Head of caudate nucleus (tissue), 42 donors: ENCODE measurements at regions not wholly inside any gene's neighbourhood (a gene's known extent, or its start where the extent isn't known, plus 50 kb on each side); places are given as distances from the start of the nearest gene placed in this dataset.
"Not testable (repeated sequence)": the region's sequence is repeated elsewhere in the genome, so short reads cannot be mapped to it uniquely, and the experiment has no call there.

Experiments used
- DNase-seq, 42 donors: peaks; one replicate each; pipeline versions ENCODE4 v3.0.0 to v3.0.0-alpha.2; 2020 to 2021; ENCODE audit warnings: mixed read lengths in 7 of 42
- intact Hi-C: fragments of 100-400 bp; cut with DNase I; formaldehyde crosslinking; loops from one replicate; pipeline ENCODE4 v1.15.0; 2022

DNA sequence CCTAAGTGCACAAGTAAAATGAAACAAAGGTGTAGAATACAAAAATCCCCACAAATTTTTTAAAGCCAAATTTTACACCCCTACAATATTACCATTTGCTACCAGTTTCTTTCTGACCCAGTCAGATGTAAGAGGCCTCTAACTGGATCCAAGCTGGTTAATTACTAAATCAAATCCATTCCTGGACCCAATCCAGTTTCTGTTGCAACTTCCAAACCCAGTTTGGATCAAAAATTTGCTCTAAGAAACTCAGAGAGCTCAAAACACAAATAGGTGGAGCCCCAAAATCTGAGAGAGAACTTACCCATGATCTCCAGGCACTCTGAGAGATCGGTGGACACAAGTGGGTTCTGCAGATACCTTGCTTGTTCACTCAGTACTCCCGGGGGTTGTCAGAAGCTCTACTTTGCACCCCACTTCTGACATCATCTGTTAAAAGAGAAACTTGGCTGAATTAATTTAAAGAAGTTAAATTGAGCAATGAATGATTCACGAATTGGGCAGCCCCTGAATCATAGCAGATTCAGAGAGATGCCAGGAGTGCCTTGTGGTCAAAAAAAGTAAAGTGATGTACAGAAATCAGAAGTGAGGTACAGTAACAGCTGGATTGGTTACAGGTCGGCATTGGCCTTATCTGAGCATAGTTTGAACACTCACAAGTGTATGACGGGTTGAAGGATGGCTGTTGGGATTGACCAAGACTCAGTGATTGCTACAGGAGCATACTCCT lies 448.0 kb downstream of the KCNT2 start:
- intact Hi-C loops = no loop called here
- DNase-seq = no peak

DNA sequence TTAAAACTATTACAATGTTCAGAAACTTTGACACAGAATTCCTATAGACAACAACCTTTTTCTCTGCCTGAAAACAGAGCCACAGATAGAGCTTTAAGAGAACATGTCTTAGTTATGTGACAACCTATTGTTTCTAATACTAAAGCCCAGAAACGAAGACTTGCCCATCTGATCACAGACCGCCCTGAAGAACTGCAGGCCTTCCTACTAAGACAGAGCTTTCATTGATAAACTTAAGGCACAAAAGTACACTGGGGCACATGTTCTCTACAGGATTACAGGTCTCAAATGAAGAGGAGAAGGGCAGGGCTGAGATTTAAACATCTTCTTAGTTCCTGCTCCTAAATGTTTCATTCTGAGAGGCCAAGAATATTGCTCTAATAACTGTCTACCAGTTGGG lies 452.7 kb downstream of the KCNT2 start:
- DNase-seq = no peak
- intact Hi-C loops = no loop called here

DNA sequence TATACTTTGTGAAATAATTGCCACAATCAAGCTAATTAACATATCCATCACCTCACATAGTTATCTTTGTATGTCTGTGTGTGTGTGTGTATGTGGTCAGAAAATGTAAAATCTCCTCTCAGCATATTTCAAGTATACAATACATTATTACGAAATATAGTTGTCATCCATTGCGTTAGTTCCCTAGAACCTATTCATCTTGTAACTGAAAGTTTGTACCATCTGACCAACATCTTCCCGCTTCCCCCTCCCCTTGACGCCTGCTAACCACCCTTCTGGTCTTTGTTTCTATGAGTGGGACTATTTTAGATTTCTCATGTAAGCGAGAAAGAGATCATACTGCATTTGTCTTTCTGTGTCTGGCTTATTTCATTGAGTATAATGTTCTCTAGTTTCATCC lies 455.3 kb downstream of the KCNT2 start:
- DNase-seq = no peak
- intact Hi-C loops = no loop called here

DNA sequence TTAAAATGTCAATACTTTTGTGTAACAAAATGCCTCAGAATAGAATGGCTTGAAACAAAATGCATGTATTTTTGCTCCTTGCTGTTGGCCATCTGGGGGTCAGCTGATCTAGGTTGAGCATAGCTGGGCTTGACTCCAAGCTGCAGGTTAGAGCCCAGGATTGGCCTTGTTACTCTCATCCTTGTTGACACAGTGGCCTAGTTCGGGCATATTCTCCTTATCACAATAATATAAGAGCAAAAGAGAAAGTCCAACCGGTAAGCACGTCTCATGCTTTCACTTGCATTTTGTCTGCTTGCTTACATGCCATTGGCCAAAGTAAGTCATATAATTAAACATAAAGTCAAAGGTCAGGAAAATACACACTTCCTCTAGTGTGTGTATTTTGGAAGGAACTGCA lies 456.2 kb downstream of the KCNT2 start:
- DNase-seq = no peak
- intact Hi-C loops = no loop called here

DNA sequence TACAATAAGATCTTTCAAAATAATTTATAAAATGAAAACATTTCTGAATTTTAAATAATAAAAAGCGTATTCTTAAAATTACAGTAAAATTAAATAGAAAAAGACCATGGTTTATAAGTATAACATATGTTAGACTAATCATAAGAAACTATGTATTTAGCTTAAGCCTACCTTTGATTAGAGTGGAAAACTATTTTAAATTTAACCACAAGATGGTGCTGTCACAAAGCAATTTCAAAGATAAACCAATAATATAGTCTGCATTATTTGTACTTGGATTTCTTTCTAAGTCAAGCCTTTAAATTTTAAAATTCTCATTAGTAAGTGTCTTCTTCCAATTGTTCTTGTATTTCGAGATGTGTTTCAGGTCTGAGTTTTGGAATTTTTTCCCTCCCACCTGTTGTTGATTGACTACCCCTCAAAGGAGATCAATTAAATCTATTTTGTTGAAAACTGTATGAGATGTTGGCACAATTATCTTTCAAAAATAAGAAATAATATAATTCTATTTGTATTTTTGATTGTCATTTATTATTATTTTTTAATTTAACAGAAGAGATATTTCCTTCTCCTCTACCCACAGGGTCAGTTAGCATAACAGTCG lies 459.8 kb downstream of the KCNT2 start:
- intact Hi-C loops = no loop called here
- DNase-seq = no peak

DNA sequence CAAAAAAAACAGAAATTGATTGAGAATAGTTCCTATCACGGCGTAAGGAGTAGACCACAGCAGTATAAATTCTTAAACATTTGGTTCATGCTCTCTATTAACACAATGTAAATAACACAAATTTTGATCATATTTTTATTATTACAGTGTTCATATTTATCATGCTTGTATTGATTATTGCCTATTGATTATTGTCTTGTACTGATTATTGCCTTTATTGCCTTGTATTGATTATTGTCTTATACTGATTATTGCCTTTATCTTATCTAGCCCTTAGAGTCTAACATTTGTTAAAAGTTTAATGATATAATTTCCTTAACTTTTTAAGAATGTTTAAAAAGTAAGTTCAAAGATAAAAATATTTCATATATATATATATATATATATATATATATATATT lies 460.7 kb downstream of the KCNT2 start:
- intact Hi-C loops = no loop called here
- DNase-seq = no peak

DNA sequence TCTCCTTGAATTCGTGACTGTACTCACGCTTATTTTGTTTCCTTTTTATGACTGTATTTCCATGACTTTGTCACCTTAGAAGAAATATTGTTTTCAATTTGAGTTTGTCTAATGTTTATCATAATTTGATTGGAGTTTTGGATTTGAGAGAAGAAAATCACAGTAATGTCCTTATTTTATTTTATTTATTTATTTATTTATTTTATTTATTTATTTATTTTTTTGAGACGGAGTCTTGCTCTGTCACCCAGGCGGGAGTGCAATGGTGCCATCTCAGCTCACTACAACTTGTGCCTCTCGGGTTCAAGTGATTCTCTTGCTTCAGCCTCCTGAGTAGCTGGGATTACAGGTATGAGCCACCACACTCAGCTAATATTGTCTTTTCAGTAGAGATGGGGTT lies 463.1 kb downstream of the KCNT2 start:
- DNase-seq, intact Hi-C loops: not testable (repeated sequence)

DNA sequence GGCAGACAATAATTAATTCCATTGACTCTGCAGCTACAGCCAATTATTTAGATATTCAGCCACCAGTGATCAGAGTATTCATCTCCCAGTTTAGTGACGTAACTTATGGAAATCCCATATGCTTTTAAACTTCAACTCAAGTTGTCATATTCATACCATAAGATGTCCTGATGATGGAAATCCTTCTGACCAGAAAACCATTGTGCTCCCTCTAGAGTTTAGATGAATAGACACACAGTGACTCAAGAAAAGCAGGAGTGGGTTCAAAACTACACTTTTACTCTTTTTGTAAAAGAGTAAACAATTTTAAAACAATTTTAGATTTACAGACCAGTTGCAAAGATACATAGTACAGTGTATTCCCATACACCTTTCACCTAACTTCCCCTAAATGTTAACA lies 463.7 kb downstream of the KCNT2 start:
- intact Hi-C loops = no loop called here
- no peak for DNase-seq

DNA sequence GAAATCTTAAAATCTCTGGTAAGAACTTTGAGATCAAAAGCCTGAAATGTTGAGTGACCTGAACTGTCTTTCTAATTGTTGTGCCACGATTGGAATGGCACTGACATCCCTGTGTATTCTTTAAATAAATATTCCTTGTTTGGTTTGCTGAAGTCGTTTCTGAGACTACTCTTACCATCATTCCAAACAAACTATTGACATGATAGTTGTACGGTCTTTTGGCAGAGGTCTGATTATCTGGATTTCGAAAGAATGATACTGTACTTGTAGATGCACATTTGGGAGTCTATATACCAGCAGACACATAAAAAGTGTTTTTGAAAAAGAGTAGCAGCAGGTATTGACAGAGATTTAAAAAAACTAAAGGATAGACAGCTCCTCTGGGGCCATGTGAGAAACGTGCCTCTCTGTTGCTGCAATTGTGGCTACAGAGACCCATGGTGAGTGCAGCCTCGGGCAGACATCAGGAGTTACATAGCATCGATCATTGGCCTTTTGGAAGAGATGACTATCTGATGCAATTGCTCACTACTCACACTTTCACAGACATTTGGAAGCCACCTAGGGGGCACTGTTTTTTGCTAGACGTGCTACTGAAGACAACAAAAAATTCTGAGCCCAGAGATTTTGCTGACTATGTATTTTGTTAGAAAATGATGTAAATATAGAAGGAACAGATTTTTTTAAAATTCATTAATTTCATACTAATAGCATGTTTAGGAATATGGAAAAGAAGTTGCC lies 464.5 kb downstream of the KCNT2 start:
- intact Hi-C loops = no loop called here

DNA sequence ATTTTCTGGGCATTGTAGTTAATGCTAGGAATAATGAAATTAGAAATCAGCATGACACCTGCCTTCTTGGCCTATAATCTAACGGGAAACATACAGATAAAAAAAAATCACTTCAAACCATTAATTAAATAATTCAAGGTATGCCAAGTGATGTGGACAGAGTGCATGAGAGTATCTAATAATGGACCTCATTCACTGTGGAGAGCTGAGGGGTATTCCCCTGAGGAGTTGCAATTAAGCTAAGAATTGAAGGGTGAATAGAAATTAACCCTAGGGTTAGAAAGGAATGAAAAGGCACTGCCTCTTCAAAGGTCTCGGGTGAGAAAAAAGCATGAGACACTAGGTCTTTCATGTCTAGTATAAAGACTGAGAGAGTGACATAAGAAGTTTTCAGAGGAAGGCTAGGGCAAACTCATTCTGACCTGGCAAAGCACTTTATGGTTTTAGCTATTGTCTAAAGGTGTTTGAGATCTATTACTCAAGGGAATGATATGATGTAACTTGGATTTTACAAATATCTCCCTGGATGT lies 466.1 kb downstream of the KCNT2 start:
- intact Hi-C loops = no loop called here
- no peak for DNase-seq

More for the DNA sequence above, 464.5 kb downstream of the KCNT2 start:
- peak in 1 of 42 donors; percentile 5 for DNase-seq

DNA sequence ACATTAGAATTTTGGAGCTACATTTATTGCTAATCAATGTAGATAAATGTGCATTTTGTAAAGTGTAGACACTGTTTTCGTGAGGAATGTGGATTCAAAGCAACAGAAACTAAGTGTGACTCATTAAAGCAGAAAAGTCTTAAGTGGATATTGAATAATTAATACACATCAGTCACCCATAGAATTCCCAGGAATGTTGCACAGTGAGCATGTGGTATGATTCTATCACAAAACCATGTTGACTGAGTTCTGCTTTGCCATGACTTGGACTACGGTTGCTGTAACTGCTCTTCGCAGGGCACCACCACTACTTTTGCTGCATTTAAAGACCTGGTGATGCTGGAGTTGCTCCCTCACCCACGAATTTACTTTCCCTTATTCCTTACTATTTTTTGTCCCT lies 471.8 kb downstream of the KCNT2 start:
- no peak for DNase-seq
- intact Hi-C loops = no loop called here

DNA sequence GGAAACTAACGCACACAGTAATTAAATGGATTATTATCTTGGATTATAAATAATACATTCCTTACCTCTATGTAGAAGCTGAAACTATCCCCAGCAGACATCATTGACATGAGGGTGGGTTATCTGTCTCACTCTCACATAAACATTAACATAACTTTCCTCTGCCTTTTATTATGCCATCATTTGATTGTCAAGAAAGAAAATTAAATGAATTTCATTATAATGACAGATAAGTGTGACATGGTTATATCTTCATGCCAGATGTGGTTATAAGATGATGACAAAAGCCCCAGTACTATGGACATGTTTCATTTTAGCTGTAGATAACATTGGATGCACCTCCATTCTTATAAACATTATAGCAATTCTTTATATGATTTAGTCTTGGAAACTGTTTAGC lies 476.5 kb downstream of the KCNT2 start:
- intact Hi-C loops = no loop called here
- no peak for DNase-seq

DNA sequence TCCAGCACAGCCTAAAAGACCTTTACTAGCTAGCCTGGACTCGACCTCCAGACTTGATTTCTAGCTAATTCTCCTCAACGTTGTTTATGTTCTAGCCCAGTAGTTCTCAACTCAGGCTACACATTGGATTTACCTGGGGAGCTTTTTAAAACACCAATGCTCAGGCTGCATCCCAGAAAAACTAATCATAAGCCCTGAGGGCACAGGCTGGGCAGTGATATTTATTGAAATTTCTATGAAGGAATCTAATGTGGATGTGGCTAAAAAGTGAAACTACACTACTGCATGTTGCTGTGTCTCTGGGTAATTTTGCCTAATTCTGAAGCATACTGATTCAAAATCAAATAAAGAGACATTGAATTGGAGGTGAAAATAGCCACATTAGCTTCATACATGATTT lies 479.4 kb downstream of the KCNT2 start:
- intact Hi-C loops = no loop called here
- DNase-seq = no peak

DNA sequence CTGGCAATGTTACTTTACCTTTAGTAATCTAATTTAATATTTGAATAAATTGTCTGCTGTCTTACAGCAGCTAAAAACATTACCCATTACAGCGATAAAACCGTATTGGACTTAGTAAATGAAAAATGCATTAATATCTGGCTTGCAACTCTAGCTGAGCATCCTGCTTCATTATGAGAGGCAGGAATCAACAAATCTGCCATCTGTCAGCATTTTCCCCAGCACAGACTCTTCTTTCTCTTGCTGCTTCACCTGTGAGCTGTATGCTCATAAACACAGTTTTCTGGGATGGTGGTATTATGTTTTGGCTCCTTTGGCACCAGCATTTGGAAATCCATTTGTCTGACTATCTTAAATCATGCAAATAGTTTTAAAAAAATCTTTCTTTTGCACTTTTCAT lies 487.1 kb downstream of the KCNT2 start:
- no peak for DNase-seq
- intact Hi-C loops = no loop called here

DNA sequence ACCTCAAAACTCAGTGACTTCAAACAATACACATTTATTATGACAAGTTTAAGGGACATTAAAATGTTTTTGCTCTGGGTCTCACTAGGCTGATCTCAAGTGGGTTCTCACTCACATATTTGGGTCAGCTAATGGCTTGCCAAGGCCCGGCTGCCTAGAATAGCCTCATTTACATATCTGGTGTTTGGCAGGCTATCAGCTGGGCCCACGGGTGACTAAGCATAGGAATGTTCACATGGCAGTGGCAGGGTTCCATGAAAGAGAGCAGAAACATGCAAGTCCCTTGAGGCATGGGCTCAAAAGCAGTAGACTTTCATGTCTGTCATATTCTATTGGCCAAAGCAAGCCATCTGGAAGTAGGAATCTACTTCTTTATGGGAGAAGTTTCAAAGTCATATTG lies 492.6 kb downstream of the KCNT2 start:
- peak in 27 of 42 donors; percentile 2 to 52 (median 17) for DNase-seq
- intact Hi-C loops = no loop called here

DNA sequence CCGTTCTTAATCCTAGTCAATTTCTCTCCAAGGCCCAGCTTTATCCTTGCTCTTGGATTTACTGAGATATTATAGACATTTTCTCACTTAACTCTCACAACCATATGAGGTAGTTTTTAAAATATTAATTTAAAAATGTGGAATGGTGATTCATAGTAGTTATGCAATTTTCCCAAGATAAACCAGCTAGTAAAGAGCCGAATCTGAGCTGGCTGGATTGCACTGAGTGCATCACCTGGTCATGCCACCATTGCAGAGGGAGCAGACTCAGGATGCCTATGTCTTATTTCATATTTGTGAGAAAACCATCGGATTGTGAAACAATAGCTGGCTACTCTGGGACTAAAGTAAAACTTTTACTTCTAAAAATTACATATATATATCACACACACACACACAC lies 494.0 kb downstream of the KCNT2 start:
- intact Hi-C loops = no loop called here
- DNase-seq = peak in 1 of 42 donors; percentile 4

DNA sequence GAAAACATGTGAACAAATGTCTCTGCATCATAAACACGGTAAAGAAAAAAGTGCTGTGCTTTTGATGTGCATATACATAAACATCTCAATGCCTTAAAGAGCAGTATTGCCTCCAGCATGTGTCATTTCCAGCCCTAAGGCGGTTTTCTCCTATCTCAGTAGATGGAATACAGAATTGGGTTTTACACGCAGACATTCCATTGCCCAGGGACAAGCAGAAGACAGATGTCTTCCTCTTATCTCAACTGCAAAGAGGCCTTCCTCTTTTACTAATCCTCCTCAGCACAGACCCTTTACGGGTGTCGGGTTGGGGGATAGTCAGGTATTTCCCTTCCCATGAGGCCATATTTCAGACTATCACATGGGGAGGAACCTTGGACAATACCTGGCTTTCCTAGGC lies 499.2 kb downstream of the KCNT2 start:
- intact Hi-C loops = not testable (repeated sequence)

DNA sequence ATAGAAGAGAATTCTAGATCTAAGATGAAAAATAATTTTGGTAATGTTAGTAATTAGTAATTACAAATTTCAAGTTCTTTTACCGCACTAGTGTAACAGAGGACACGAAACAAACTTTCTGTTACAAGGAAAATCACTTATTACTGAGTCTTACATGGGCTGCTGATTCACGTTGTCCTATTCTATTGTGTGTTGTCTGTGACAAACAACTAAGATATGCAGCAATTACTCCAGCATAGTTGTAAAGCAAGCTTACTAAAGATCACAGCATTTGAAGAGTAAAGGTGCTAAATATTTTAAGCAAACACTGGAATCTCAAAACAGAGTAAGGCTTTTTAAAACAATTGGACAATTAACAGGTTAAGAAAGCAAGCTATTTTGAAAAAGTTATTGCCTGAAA lies 502.3 kb downstream of the KCNT2 start:
- DNase-seq = no peak
- intact Hi-C loops = no loop called here

More for the DNA sequence above, 499.2 kb downstream of the KCNT2 start:
- not testable (repeated sequence) for DNase-seq

DNA sequence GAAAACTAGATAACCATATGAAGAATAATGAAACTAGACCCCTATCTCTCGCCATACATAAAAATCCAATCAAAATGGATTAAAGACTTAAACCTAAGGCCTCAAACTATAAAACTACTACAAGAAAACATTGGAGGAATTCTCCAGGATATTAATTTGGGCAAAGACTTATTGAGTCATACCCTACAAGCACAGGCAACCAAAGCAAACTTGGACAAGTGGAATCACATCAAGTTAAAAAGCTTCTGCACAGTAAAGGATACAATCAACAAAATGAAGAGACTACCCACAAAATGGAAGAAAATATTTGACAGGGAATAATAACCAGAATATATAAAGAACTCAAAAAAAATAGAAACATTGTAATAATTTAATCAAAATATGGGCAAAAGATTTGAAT lies 505.4 kb downstream of the KCNT2 start:
- intact Hi-C loops = no loop called here
- no peak for DNase-seq

DNA sequence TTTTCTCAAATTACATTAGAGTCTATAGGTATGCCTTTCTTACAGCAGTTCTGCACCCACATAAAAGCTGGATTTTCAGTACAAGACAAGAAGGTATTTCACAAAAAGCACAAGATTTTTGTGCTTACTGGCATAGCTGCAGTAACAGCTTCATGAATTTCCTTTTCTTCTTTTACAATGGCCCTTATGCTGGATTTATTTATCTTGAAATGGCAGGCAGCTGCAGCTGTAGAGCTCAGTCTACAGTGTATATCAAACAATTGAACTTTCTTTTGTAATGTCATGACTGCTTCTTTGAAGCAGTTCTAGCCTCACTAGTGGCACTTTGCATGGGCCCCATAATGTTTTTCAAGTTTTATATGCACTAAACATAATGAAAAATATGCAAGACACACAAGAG lies 510.2 kb downstream of the KCNT2 start:
- intact Hi-C loops = no loop called here
- DNase-seq = peak in 1 of 42 donors; percentile 18
